ENCODE measurements at regions not wholly inside any gene's neighbourhood (a gene's known extent, or its start where the extent isn't known, plus 50 kb on each side); places are given as distances from the start of the nearest gene placed in this dataset.

DNA sequence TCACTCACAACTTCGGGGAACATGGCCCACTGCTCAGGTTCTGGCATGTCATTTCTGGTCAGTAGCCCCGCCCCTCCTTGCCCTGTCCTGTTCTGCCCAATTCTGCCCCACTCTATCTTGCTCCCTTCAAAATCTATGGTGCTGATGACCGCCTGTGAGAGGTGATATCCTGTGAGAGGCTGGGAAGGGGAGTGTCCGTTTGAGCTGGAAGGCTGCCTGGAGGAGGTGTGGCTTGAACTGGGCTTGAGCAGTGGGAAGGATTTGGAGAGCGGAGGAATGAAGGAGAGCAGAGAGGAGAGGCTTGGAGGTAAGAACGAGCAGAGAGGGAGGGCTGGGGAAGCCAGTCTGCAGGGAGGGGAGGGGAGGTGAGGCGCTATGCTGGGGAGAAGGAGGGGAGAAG lies 145.3 kb downstream of the RPS24 start:
- TF ChIP-seq SP1 (IDR thresholded peaks at IDR 0.05): no peak
- no peak for TF ChIP-seq FOXK2 (IDR thresholded peaks at IDR 0.05)
- no peak for TF ChIP-seq FOXA1 (IDR thresholded peaks at IDR 0.05)
- no peak for TF ChIP-seq BHLHE40 (IDR thresholded peaks at IDR 0.05; ENCODE audit: borderline replicate concordance)
- no peak for TF ChIP-seq ZNF384 (IDR thresholded peaks at IDR 0.05)
- TF ChIP-seq FOXM1 (IDR thresholded peaks at IDR 0.05; ENCODE audit: borderline replicate concordance): no peak
- no peak for TF ChIP-seq TARDBP (IDR thresholded peaks at IDR 0.05)
- no peak for TF ChIP-seq LEF1 (IDR thresholded peaks at IDR 0.05; ENCODE audit: borderline replicate concordance)
- TF ChIP-seq SUZ12 (IDR thresholded peaks at IDR 0.05): no peak
- TF ChIP-seq ELF4 (IDR thresholded peaks at IDR 0.05): no peak
- no peak for TF ChIP-seq L3MBTL2 (conservative IDR thresholded peaks at IDR 0.05)
- no peak for TF ChIP-seq NFRKB (IDR thresholded peaks at IDR 0.05)
- TF ChIP-seq, protein P1, sequence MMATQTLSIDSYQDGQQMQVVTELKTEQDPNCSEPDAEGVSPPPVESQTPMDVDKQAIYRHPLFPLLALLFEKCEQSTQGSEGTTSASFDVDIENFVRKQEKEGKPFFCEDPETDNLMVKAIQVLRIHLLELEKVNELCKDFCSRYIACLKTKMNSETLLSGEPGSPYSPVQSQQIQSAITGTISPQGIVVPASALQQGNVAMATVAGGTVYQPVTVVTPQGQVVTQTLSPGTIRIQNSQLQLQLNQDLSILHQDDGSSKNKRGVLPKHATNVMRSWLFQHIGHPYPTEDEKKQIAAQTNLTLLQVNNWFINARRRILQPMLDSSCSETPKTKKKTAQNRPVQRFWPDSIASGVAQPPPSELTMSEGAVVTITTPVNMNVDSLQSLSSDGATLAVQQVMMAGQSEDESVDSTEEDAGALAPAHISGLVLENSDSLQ (IDR thresholded peaks at IDR 0.05): no peak
- no peak for TF ChIP-seq HDGF (IDR thresholded peaks at IDR 0.05; ENCODE audit: borderline replicate concordance)

Measured in HEK293T (cell line).